ENCODE measurements at regions not wholly inside any gene's neighbourhood (a gene's known extent, or its start where the extent isn't known, plus 50 kb on each side); places are given as distances from the start of the nearest gene placed in this dataset.

- TF ChIP-seq CTCF (IDR thresholded peaks at IDR 0.05; ENCODE audit: poor library complexity, severe bottlenecking) (no peak), EP300 (conservative IDR thresholded peaks at IDR 0.05; ENCODE audit: poor library complexity, severe bottlenecking) (no peak), POLR2AphosphoS5 (IDR thresholded peaks at IDR 0.05) (no peak), TAF1 (IDR thresholded peaks at IDR 0.05; ENCODE audit: low read depth) (no peak), RAD21 (conservative IDR thresholded peaks at IDR 0.05) (no peak), EZH2 (IDR thresholded peaks at IDR 0.05; ENCODE audit: borderline replicate concordance, insufficient read depth, low read length, poor library complexity, severe bottlenecking) (no peak), MXI1 (conservative IDR thresholded peaks at IDR 0.05; ENCODE audit: poor library complexity, severe bottlenecking) (no peak), REST (IDR thresholded peaks at IDR 0.05; ENCODE audit: borderline replicate concordance) (no peak), SMC3 (conservative IDR thresholded peaks at IDR 0.05; ENCODE audit: poor library complexity) (no peak)
Measured at GRCh38 chr3:20658491-20658890, 472.5 kb upstream of the SGO1 start.

Data from neural cell (in vitro differentiated cells).